ENCODE measurements at regions not wholly inside any gene's neighbourhood (a gene's known extent, or its start where the extent isn't known, plus 50 kb on each side); places are given as distances from the start of the nearest gene placed in this dataset.

GRCh38 chr15:31839388-31839787 lies 190.9 kb upstream of the CHRNA7 start:
- no peaks in the 10 kb centered on the region for H3K4me1 ChIP-seq
- H3K4me3 ChIP-seq: no peak overlapping the region
- intact Hi-C loops (cut with DNase I): no loop called here
- DNase-seq (no peak), ATAC-seq (no peak)
- H3K36me3 ChIP-seq: no peaks in the 10 kb centered on the region
- H3K27me3 ChIP-seq: no peaks in the 10 kb centered on the region
- TF ChIP-seq CTCF (IDR thresholded peaks at IDR 0.05): no peak
- no peak overlapping the region for H3K27ac ChIP-seq
- H3K9me3 ChIP-seq: no peaks in the 10 kb centered on the region

GRCh38 chr15:31840849-31841476 lies 189.4 kb upstream of the CHRNA7 start:
- DNase-seq: no peak
- H3K9me3 ChIP-seq: no peaks in the 10 kb centered on the region
- no peak for ATAC-seq
- no peaks in the 10 kb centered on the region for H3K27me3 ChIP-seq
- H3K36me3 ChIP-seq: no peaks in the 10 kb centered on the region
- no peaks in the 10 kb centered on the region for H3K4me1 ChIP-seq
- intact Hi-C loops (cut with DNase I): no loop called here
- H3K4me3 ChIP-seq: no peak overlapping the region
- no peak overlapping the region for H3K27ac ChIP-seq
- TF ChIP-seq CTCF (IDR thresholded peaks at IDR 0.05): no peak

- intact Hi-C loops (cut with DNase I): no loop called here
Observed at GRCh38 chr15:31842532-31843195, 187.7 kb upstream of the CHRNA7 start.

GRCh38 chr15:31843426-31844055 lies 186.8 kb upstream of the CHRNA7 start:
- Histone ChIP-seq H3K27ac (no peak overlapping the region), H3K27me3 (no peaks in the 10 kb centered on the region), H3K4me3 (no peak overlapping the region), H3K9me3 (no peaks in the 10 kb centered on the region), H3K36me3 (no peaks in the 10 kb centered on the region), H3K4me1 (no peaks in the 10 kb centered on the region)
- intact Hi-C loops (cut with DNase I): no loop called here
- no peak for ATAC-seq
- no peak for TF ChIP-seq CTCF (IDR thresholded peaks at IDR 0.05)
- DNase-seq: no peak

More at GRCh38 chr15:31842532-31843195, 187.7 kb upstream of the CHRNA7 start:
- ATAC-seq: no peak
- no peak overlapping the region for H3K4me3 ChIP-seq
- no peaks in the 10 kb centered on the region for H3K36me3 ChIP-seq
- H3K27me3 ChIP-seq: no peaks in the 10 kb centered on the region
- no peak for DNase-seq
- no peaks in the 10 kb centered on the region for H3K9me3 ChIP-seq
- no peak overlapping the region for H3K27ac ChIP-seq
- H3K4me1 ChIP-seq: no peaks in the 10 kb centered on the region
- no peak for TF ChIP-seq CTCF (IDR thresholded peaks at IDR 0.05)

GRCh38 chr15:31845791-31846190 lies 184.5 kb upstream of the CHRNA7 start:
- ATAC-seq: peak; percentile 17
- no peaks in the 10 kb centered on the region for H3K4me1 ChIP-seq
- no peaks in the 10 kb centered on the region for H3K36me3 ChIP-seq
- intact Hi-C loops (cut with DNase I): no loop called here
- no peak overlapping the region for H3K27ac ChIP-seq
- H3K4me3 ChIP-seq: no peak overlapping the region
- TF ChIP-seq CTCF (IDR thresholded peaks at IDR 0.05): no peak
- DNase-seq: no peak
- no peaks in the 10 kb centered on the region for H3K9me3 ChIP-seq
- H3K27me3 ChIP-seq: no peaks in the 10 kb centered on the region
